ENCODE measurements at regions not wholly inside any gene's neighbourhood (a gene's known extent, or its start where the extent isn't known, plus 50 kb on each side); places are given as distances from the start of the nearest gene placed in this dataset.

DNA sequence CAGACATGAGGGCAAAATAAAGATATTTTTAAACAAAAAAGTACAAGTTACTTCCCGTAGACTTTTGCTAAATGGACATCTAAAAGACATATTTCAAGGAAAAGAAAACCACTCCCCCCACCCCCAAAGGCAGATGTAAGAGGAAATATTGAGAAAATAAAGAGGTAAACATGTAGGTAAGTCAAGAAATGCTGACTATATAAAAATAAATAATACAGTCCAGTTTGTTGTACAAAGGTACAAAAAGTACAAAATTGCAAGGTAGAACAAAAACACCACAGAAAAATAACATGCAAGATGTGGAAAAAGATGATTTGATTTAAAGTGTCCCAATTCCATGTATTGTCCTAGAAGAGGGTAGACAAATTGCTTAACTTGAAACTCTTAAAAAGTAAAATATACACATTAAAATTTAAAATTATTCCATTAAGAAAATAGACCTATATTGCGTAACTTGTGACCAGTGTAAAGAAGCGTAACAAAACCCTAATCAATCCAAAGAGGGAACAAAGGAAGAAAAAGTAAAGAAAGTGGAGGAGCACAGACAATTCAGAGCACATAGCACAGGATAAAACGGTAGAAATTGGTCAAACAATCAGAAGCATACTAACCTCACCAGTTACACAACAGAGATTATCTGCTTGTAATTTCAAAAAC is 58.4 kb upstream of the FAM216B start:
- DNase-seq, result no peak

DNA sequence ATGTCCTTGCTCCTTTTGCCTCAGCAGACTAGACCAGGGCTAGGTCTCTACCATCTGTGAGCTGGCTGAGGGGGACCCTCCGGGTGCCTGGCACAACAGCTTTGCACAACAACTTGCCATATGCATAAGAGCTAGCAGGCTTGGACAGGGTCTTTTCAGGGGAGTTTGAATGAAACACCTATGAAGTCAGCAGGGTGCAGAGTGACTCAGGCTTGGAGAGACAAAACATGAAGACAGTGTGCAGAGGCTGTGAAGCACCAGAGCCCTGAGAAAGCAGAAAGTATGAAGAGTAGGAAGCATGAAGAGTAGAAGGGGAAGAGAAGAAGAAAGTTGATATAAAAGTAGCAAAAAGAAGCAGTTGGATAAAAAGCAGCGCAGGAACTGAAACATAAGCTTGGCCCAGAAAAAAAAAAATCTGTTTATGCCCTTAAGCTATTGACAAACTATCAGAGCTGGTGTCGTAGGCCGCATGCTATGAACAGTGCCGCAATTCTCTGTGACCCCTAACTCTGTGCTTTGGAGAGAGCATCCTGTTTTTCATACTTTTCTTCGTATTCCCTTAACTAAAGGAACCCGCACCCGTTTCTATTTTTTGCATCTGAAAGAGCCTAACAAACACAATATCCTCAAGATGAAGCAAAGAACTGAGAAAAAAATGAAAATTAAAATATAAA is 52.7 kb upstream of the FAM216B start:
- DNase-seq, result no peak

DNA sequence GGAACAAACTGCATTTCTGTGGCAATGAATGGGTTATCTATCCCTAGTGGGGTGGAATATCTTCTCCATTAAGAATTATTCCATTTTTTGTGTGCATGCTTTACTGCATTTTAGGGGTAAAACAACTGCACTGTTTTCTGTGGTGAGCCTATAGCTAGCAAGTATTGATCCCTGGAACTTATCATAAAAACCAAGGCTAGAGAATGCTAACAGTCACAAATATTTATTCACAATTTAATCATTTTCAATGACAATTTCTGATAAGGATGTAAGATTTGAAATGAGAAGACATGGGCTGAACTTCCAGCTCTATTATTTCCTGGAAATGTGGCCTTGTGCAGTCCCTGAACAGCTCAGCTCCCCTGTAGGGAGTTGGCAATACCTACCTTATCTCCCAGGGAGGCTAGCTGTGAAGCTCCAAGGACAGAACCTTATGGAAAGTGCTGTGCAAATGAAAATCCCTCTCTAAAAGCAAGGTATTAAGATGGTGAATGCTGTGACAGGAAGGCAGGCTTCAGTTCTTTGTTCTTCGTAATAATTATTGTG is 51.5 kb upstream of the FAM216B start:
- no peak for DNase-seq

Measured in NCI-H1694 (cell line).